ENCODE measurements at regions not wholly inside any gene's neighbourhood (a gene's known extent, or its start where the extent isn't known, plus 50 kb on each side); places are given as distances from the start of the nearest gene placed in this dataset.
A peak's percentile ranks its signal among the peaks of the same experiment; 100 is the strongest.

DNA sequence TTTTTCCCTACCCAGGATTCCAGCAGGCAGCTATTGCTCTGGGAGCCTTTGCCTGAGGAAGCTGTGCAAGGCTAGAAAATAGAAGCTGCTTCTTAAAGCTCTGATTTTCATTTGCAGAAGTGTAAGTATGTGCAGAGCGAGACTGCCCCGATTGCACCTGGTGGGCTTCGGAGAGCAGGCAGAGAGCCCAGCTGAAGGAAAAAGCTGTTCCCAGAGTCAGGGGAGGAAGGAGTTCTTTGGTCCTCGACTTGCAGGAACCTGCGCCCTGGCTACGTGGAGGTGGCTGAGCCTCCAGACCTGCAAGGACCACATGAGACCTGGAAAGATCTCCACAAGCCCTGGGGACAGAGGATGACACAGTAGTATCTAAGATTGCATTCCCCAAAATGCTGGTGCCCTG, 235.0 kb upstream of the ARGLU1 start:
- DNase-seq (ENCODE audit: low spot score in 2 of 2, unreplicated experiment in 2 of 2): no peak
- H3K4me1 Mint-ChIP-seq: peaks cover 6% of the 10 kb centered on the region
- H3K36me3 Mint-ChIP-seq: no peaks in the 10 kb centered on the region
- no peak overlapping the region for H3K4me3 Mint-ChIP-seq
- no peak overlapping the region for H3K27ac Mint-ChIP-seq
- TF ChIP-seq CTCF (IDR thresholded peaks at IDR 0.05; ENCODE audit: unreplicated experiment): no peak
- peaks cover 3% of the 10 kb centered on the region for H3K9me3 Mint-ChIP-seq
- no peaks in the 10 kb centered on the region for H3K27me3 Mint-ChIP-seq (ENCODE audit: low read depth)

DNA sequence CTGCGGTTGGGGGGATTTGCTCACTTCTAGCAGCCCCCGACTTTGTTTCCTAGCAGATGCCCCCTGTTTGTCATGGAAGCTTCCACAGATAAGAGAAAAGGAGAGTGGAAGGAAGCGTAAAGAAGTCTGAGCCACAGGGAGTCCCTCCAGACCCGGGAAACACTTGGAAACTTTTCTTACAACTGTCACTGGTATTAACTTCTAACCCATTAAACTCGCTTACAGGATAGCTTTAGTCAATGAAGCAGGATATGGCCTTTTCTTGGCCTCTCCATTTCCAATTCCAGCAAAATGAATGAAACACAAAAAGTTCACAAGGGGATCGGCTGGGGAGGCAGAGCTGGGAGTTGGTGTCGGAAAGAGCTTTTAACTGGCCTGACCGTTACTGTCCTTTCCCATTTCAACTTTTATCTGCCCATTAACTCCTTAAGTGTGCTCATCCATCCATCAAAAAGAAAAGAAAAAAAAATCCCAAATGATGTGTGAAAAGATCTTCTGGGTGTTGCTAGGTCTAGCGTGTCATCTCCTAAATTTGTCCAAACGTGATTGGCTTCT, 231.9 kb upstream of the ARGLU1 start:
- no peak for TF ChIP-seq CTCF (IDR thresholded peaks at IDR 0.05; ENCODE audit: unreplicated experiment)
- Mint-ChIP-seq H3K4me1 (peaks cover 20% of the 10 kb centered on the region), H3K27ac (no peak overlapping the region), H3K27me3 (ENCODE audit: low read depth) (peaks cover 17% of the 10 kb centered on the region), H3K36me3 (no peaks in the 10 kb centered on the region), H3K9me3 (no peaks in the 10 kb centered on the region), H3K4me3 (no peak overlapping the region)
- DNase-seq (ENCODE audit: low spot score in 2 of 2, unreplicated experiment in 2 of 2): no peak

DNA sequence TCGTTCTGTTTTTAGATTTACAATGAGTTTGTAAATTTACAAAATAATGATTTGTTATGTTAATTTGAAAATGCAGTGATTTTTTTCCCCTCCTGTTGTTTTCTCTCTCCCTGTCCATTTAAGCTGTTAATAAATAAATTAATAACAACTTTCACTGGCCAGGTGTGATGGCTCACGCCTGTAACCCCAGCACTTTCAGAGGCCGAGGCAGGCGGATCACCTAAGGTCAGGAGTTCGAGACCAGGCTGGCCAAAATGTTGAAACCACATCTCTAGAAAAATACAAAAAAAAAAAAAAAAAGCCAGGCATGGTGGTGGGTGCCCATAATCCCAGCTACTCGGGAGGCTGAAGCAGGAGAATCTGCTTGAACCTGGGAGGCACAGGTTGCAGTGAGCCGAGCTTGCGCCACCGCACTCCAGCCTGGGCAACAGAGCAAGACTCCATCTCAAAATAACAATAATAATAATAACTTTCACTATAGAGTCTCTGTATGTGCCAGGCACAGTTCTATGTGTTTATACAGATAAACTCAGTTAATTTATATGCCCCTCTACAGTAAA, 229.2 kb upstream of the ARGLU1 start:
- DNase-seq (ENCODE audit: low spot score in 2 of 2, unreplicated experiment in 2 of 2): no peak
- no peak for TF ChIP-seq CTCF (IDR thresholded peaks at IDR 0.05; ENCODE audit: unreplicated experiment)
- Mint-ChIP-seq H3K36me3 (no peaks in the 10 kb centered on the region), H3K27me3 (ENCODE audit: low read depth) (peaks cover 17% of the 10 kb centered on the region), H3K9me3 (no peaks in the 10 kb centered on the region), H3K27ac (no peak overlapping the region), H3K4me1 (peaks cover 24% of the 10 kb centered on the region), H3K4me3 (no peak overlapping the region)

- H3K4me1 Mint-ChIP-seq: peaks cover 24% of the 10 kb centered on the region
- H3K27ac Mint-ChIP-seq: no peak overlapping the region
- H3K9me3 Mint-ChIP-seq: no peaks in the 10 kb centered on the region
- no peaks in the 10 kb centered on the region for H3K36me3 Mint-ChIP-seq
- TF ChIP-seq CTCF (IDR thresholded peaks at IDR 0.05; ENCODE audit: unreplicated experiment): no peak
- H3K27me3 Mint-ChIP-seq (ENCODE audit: low read depth): peaks cover 17% of the 10 kb centered on the region
- DNase-seq (ENCODE audit: low spot score in 2 of 2, unreplicated experiment in 2 of 2): no peak
- peak overlapping the region; percentile 60 for H3K4me3 Mint-ChIP-seq
These were observed 228.5 kb upstream of the ARGLU1 start for GRCh38 chr13:106796280-106797047.

DNA sequence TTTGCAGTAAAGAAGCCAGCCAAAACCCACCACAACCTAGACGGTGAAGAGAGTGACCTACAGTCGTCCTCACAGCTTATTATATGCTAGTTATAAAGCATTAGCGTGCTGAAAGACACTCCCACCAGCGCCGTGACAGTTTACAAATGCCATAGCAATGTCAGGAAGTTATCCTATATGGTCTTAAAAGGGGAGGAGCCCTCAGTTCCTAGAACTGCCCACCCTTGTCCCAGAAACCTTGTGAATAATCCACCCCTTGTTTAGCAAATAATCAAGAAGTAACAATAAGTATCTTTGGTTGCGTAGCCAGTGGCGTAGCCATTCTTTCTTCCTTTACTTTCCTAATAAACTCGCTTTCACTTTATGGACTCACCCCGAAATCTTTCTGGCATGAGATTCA, 227.9 kb upstream of the ARGLU1 start:
- Mint-ChIP-seq H3K4me1 (peaks cover 24% of the 10 kb centered on the region), H3K36me3 (no peaks in the 10 kb centered on the region), H3K27me3 (ENCODE audit: low read depth) (peaks cover 17% of the 10 kb centered on the region), H3K9me3 (no peaks in the 10 kb centered on the region), H3K4me3 (peak overlapping the region; percentile 60), H3K27ac (no peak overlapping the region)
- no peak for DNase-seq (ENCODE audit: low spot score in 2 of 2, unreplicated experiment in 2 of 2)
- TF ChIP-seq CTCF (IDR thresholded peaks at IDR 0.05; ENCODE audit: unreplicated experiment): no peak
